Heart left ventricle (tissue), 13 donors: ENCODE measurements at regions not wholly inside any gene's neighbourhood (a gene's known extent, or its start where the extent isn't known, plus 50 kb on each side); places are given as distances from the start of the nearest gene placed in this dataset.

Source experiments
- POLR2A ChIP-seq, 2 donors: fragments of 450-650 bp; IDR thresholded peaks; one replicate each; pipeline ENCODE4 v1.6.1; 2017; ENCODE audit warnings: antibody characterized with exemption in 2 of 2, mild to moderate bottlenecking in 2 of 2, moderate library complexity in 2 of 2
- TF ChIP-seq, protein P1 (sequence below), 12 donors: fragments of 200-600 bp; sonication (generic) in 4 of 12; IDR thresholded peaks; one replicate each; pipeline versions ENCODE4 v1.5.0 to v1.8.0; 2018 to 2022; ENCODE audit warnings: antibody characterized with exemption in 12 of 12, mild to moderate bottlenecking in 5 of 12
- donor health status: ischemic (EF 13 %, LVEDD 7.1; RV severe dilation, severe dysfunction).
- donor health status: DM: no; HTN: yes; CAD: no.
- donor health status: DM: no; HTN: no; CAD: no.
- donor health status: ischemic (EF 25% LVEDD 6.9; RV normal size, moderate dysfunction).
- donor health status: ischemic (EF 25% LVEDD 5.7; RV mildly dilated, moderate dysfunction).
- donor health status: ischemic (EF 35%, LVEDD 5.7; RV mildly dilated, moderate dysfunction).
- donor health status: nonischemic (EF 11% LVEDD 7.7; RV severe dilation, severe dysfunction).
- donor health status: DM: yes; HTN: yes; CAD: no.
- donor health status: PGD.
- donor health status: ischemic (EF 29% LVEDD 5.4; RV normal size, mild dysfunction).
- donor health status: nonischemic (EF 23%, LVEDD 6.1; RV moderate dilation, normal function).

DNA sequence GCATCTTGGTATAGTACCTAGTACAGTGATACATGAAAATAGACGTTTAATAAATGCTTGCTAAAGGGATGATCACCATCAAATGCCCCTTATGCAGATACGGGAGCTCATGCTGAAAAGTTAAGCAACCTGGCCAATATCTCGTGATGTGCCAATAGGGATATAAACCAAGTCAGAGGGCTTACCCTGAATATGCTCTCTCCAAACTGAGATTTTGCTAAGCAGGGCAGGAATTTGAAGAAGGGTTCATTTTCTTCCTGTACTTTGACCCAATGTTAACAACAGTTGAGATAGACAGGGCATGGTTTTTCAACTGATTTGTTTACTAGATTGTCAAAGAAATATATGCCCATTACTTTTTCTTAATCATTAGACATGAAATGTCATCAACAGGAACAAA lies 219.3 kb upstream of the PREP start:
- TF ChIP-seq, protein P1, sequence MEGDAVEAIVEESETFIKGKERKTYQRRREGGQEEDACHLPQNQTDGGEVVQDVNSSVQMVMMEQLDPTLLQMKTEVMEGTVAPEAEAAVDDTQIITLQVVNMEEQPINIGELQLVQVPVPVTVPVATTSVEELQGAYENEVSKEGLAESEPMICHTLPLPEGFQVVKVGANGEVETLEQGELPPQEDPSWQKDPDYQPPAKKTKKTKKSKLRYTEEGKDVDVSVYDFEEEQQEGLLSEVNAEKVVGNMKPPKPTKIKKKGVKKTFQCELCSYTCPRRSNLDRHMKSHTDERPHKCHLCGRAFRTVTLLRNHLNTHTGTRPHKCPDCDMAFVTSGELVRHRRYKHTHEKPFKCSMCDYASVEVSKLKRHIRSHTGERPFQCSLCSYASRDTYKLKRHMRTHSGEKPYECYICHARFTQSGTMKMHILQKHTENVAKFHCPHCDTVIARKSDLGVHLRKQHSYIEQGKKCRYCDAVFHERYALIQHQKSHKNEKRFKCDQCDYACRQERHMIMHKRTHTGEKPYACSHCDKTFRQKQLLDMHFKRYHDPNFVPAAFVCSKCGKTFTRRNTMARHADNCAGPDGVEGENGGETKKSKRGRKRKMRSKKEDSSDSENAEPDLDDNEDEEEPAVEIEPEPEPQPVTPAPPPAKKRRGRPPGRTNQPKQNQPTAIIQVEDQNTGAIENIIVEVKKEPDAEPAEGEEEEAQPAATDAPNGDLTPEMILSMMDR (IDR thresholded peaks at IDR 0.05): no peak
- no peak for TF ChIP-seq POLR2A (IDR thresholded peaks at IDR 0.05)
